ENCODE measurements at regions not wholly inside any gene's neighbourhood (a gene's known extent, or its start where the extent isn't known, plus 50 kb on each side); places are given as distances from the start of the nearest gene placed in this dataset.

DNA sequence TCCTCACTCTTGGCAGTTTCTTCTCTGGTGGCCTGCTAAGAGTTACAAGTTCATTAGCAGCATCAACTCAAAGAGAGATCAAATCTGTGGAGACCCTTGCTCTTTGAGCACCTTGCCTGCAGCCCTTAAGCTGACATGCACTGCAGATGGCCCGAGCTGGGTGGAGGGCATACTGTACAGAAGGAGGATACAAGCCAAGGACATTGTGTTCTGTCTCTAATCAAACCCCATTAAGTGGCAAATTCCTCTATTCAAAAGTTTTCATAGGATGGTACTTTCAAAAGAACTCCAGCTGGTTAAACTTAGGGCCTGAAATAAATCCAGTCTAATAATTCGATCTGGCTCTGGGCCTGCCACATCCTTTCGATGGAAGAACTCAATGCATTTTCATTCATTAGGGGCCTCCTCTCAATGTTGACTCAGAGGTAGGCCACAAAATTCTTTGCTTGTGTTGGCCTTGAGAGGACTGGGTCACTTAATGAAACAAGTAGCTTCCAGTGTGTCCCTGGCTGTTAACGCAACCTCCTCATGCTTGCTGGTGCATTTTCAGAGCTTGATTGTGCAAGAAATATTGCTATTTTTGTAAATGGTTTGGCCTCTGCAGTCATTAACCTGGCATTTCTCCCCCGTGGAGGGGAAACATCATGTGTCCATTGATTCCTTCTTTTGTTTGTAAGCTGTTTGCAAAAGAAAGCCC, 318.2 kb downstream of the NUAK1 start:
- H3K36me3 Mint-ChIP-seq = no peaks in the 10 kb centered on the region
- DNase-seq (ENCODE audit: low spot score) (no peak), ATAC-seq (no peak)
- no peaks in the 10 kb centered on the region for H3K9me3 Mint-ChIP-seq
- H3K27me3 Mint-ChIP-seq = peaks cover 11 to 17% of the 10 kb centered on the region in 2 donors
- no peak overlapping the region for H3K4me3 Mint-ChIP-seq
- no peak overlapping the region for H3K27ac Mint-ChIP-seq
- no peaks in the 10 kb centered on the region for H3K4me1 Mint-ChIP-seq (ENCODE audit: low read depth in 2 of 2)

- H3K9me3 Mint-ChIP-seq = no peaks in the 10 kb centered on the region
Observed at GRCh38 chr12:105822131-105823105, 316.3 kb downstream of the NUAK1 start.

DNA sequence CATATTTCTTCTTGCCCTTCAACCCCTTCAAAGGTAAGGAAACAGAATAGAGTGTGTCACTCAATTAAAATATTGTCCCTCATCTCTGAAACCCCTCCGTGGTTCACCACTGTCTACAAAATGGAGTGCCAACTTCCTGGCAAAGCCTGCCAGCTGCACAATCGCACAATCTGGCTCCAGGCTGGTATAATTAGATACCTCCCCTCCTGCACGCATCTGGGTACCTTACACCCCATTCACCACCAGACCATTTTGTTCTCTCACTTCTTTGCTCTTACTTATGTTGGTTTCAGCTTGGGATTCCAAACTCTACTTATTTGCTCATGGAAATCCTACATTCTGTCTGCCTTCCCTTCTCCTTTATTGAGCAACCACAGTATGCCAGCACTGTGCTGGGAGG, 314.9 kb downstream of the NUAK1 start:
- Mint-ChIP-seq H3K4me3 (no peak overlapping the region), H3K27me3 (peaks cover 11 to 12% of the 10 kb centered on the region in 2 donors), H3K36me3 (no peaks in the 10 kb centered on the region), H3K9me3 (no peaks in the 10 kb centered on the region), H3K27ac (no peak overlapping the region), H3K4me1 (ENCODE audit: low read depth in 2 of 2) (no peaks in the 10 kb centered on the region)
- ATAC-seq = no peak
- DNase-seq (ENCODE audit: low spot score) = no peak

More at GRCh38 chr12:105822131-105823105, 316.3 kb downstream of the NUAK1 start:
- H3K27ac Mint-ChIP-seq = no peak overlapping the region
- H3K4me1 Mint-ChIP-seq (ENCODE audit: low read depth in 2 of 2) = no peaks in the 10 kb centered on the region
- H3K36me3 Mint-ChIP-seq = no peaks in the 10 kb centered on the region
- peaks cover 11 to 17% of the 10 kb centered on the region in 2 donors for H3K27me3 Mint-ChIP-seq
- no peak overlapping the region for H3K4me3 Mint-ChIP-seq
- DNase-seq (ENCODE audit: low spot score) (no peak), ATAC-seq (no peak)

GRCh38 chr12:105825141-105825540, 313.6 kb downstream of the NUAK1 start:
- no peak for ATAC-seq
- H3K4me3 Mint-ChIP-seq = no peak overlapping the region
- no peaks in the 10 kb centered on the region for H3K9me3 Mint-ChIP-seq
- H3K36me3 Mint-ChIP-seq = no peaks in the 10 kb centered on the region
- H3K4me1 Mint-ChIP-seq (ENCODE audit: low read depth in 2 of 2) = no peaks in the 10 kb centered on the region
- H3K27ac Mint-ChIP-seq = no peak overlapping the region
- H3K27me3 Mint-ChIP-seq = peaks cover 11 to 12% of the 10 kb centered on the region in 2 donors
- DNase-seq (ENCODE audit: low spot score) = no peak

DNA sequence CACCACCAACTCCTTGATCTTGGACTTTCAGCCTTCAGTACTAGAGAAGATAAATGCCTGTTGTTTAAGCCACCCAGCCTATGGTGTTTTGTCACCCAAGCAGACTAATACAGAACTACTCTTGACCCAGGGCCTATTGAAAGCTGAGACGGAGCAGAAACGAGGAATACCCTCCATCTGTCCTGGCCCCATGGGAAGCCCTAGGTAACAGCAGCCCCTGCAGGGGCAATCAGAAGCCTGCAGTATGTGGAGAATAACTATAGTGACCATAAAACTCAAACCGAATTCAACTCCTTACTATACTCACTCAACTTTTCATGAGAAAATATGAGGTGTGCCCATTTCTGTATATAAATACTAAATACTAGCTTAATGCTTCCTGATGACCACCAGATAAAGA, 307.4 kb downstream of the NUAK1 start:
- Mint-ChIP-seq H3K36me3 (no peaks in the 10 kb centered on the region), H3K27ac (no peak overlapping the region), H3K4me3 (no peak overlapping the region), H3K27me3 (no peaks in the 10 kb centered on the region), H3K9me3 (no peaks in the 10 kb centered on the region), H3K4me1 (ENCODE audit: low read depth in 2 of 2) (no peaks in the 10 kb centered on the region)
- ATAC-seq (peak in 1 of 2 donors; percentile 22), DNase-seq (ENCODE audit: low spot score) (no peak)

GRCh38 chr12:105832021-105832420, 306.7 kb downstream of the NUAK1 start:
- no peaks in the 10 kb centered on the region for H3K27me3 Mint-ChIP-seq
- no peaks in the 10 kb centered on the region for H3K9me3 Mint-ChIP-seq
- ATAC-seq (no peak), DNase-seq (ENCODE audit: low spot score) (no peak)
- H3K27ac Mint-ChIP-seq = no peak overlapping the region
- H3K4me1 Mint-ChIP-seq (ENCODE audit: low read depth in 2 of 2) = no peaks in the 10 kb centered on the region
- H3K4me3 Mint-ChIP-seq = no peak overlapping the region
- H3K36me3 Mint-ChIP-seq = no peaks in the 10 kb centered on the region

DNA sequence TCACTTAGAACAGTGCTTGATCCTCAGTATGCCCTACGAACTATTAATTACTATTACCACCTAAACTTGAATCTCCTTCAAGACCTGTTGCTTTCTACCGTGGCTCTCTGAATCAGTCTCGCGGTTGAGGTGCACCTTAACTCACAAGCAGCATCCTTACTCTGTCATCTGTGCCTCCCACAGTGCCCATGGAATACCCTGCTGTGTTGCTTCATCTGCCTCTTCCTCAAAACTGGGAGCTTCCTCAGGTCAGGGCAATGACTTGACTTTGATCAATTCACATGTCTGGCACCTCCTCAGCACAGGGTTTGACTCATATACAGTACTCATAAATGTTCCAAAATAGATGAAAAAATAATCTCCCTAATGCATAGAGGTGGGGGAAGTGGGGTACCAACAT, 305.9 kb downstream of the NUAK1 start:
- Mint-ChIP-seq H3K9me3 (no peaks in the 10 kb centered on the region), H3K27me3 (peaks cover 0 to 7% of the 10 kb centered on the region in 2 donors), H3K4me3 (no peak overlapping the region), H3K27ac (no peak overlapping the region), H3K36me3 (no peaks in the 10 kb centered on the region), H3K4me1 (ENCODE audit: low read depth in 2 of 2) (no peaks in the 10 kb centered on the region)
- ATAC-seq (no peak), DNase-seq (ENCODE audit: low spot score) (no peak)

GRCh38 chr12:105834496-105834895, 304.3 kb downstream of the NUAK1 start:
- Mint-ChIP-seq H3K27me3 (peaks cover 0 to 13% of the 10 kb centered on the region in 2 donors), H3K27ac (no peak overlapping the region), H3K4me3 (no peak overlapping the region), H3K9me3 (no peaks in the 10 kb centered on the region), H3K36me3 (no peaks in the 10 kb centered on the region), H3K4me1 (ENCODE audit: low read depth in 2 of 2) (no peaks in the 10 kb centered on the region)
- ATAC-seq (no peak), DNase-seq (ENCODE audit: low spot score) (no peak)

- no peak overlapping the region for H3K4me3 Mint-ChIP-seq
Observed at GRCh38 chr12:105835580-105836241, 303.0 kb downstream of the NUAK1 start.

GRCh38 chr12:105836242-105836622, 302.5 kb downstream of the NUAK1 start:
- no peak for ATAC-seq

More at GRCh38 chr12:105835580-105836241, 303.0 kb downstream of the NUAK1 start:
- no peak overlapping the region for H3K27ac Mint-ChIP-seq
- DNase-seq (ENCODE audit: low spot score) (no peak), ATAC-seq (peak in 1 of 2 donors; percentile 15)
- peaks cover 0 to 13% of the 10 kb centered on the region in 2 donors for H3K27me3 Mint-ChIP-seq
- no peaks in the 10 kb centered on the region for H3K9me3 Mint-ChIP-seq
- no peaks in the 10 kb centered on the region for H3K4me1 Mint-ChIP-seq (ENCODE audit: low read depth in 2 of 2)
- no peaks in the 10 kb centered on the region for H3K36me3 Mint-ChIP-seq

DNA sequence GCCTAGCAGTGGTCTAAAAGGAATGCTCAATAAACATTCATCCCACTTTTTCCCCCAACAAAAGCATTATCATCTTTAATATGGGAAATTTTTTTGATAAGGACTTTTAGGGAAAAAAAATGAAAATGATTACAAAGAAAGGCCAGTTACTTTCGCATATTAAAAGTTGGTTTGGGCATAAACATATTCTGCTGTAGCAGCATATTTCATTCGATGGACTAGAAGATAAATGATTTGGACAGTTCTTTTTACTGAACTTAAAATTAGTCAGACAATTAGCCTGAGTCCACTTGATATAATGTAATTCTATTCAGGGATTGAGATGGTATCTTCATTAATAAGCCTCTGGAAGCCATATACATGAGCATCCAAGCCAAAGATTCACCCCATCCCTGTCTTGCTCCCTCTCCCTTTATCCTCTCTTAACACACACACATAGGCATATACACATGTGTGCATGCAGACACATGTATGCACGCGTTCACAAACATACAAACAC, 299.1 kb downstream of the NUAK1 start:
- H3K4me1 Mint-ChIP-seq (ENCODE audit: low read depth in 2 of 2) = no peaks in the 10 kb centered on the region
- H3K4me3 Mint-ChIP-seq = no peak overlapping the region
- H3K36me3 Mint-ChIP-seq = no peaks in the 10 kb centered on the region
- peaks cover 0 to 13% of the 10 kb centered on the region in 2 donors for H3K27me3 Mint-ChIP-seq
- no peak overlapping the region for H3K27ac Mint-ChIP-seq
- ATAC-seq (no peak), DNase-seq (ENCODE audit: low spot score) (no peak)
- H3K9me3 Mint-ChIP-seq = no peaks in the 10 kb centered on the region

More at GRCh38 chr12:105836242-105836622, 302.5 kb downstream of the NUAK1 start:
- Mint-ChIP-seq H3K9me3 (no peaks in the 10 kb centered on the region), H3K27ac (no peak overlapping the region), H3K4me3 (no peak overlapping the region), H3K27me3 (peaks cover 0 to 13% of the 10 kb centered on the region in 2 donors), H3K36me3 (no peaks in the 10 kb centered on the region), H3K4me1 (ENCODE audit: low read depth in 2 of 2) (no peaks in the 10 kb centered on the region)
- no peak for DNase-seq (ENCODE audit: low spot score)

GRCh38 chr12:105840384-105840783, 298.4 kb downstream of the NUAK1 start:
- H3K27ac Mint-ChIP-seq = no peak overlapping the region
- H3K4me1 Mint-ChIP-seq (ENCODE audit: low read depth in 2 of 2) = no peaks in the 10 kb centered on the region
- H3K9me3 Mint-ChIP-seq = no peaks in the 10 kb centered on the region
- no peaks in the 10 kb centered on the region for H3K36me3 Mint-ChIP-seq
- ATAC-seq (no peak), DNase-seq (ENCODE audit: low spot score) (no peak)
- H3K27me3 Mint-ChIP-seq = peaks cover 0 to 13% of the 10 kb centered on the region in 2 donors
- no peak overlapping the region for H3K4me3 Mint-ChIP-seq

GRCh38 chr12:105841840-105842239, 296.9 kb downstream of the NUAK1 start:
- Mint-ChIP-seq H3K27ac (no peak overlapping the region), H3K27me3 (peaks cover 0 to 13% of the 10 kb centered on the region in 2 donors), H3K4me3 (no peak overlapping the region), H3K4me1 (ENCODE audit: low read depth in 2 of 2) (no peaks in the 10 kb centered on the region), H3K9me3 (no peaks in the 10 kb centered on the region), H3K36me3 (no peaks in the 10 kb centered on the region)
- DNase-seq (ENCODE audit: low spot score) = no peak
- ATAC-seq = no peak
